Right lung (tissue), 2 donors: ENCODE measurements at regions not wholly inside any gene's neighbourhood (a gene's known extent, or its start where the extent isn't known, plus 50 kb on each side); places are given as distances from the start of the nearest gene placed in this dataset.

ENCODE experiments used
- DNase-seq, 2 donors: peaks; one replicate each; pipeline ENCODE4 v3.0.0-alpha.2; 2013

DNA sequence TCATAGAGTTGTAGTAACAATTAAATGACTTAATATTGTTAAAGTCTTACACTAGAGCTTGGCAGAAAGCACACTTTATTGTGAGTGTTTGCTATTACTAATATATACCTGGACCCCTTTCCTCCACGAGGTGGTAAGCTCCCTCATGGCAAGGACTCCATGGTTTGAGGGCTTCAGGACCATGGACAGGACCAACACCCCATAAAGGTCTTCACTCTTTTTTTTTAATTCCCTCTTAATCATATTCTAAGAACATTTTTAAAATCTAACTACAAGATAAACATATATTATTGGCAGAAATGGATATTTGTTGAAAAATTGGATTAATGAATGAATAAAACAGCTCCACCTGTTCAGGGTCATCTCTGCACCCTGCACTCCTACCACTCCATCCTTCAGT is 154.5 kb downstream of the CBLN1 start:
- peak in 1 of 2 donors; percentile 1 for DNase-seq

DNA sequence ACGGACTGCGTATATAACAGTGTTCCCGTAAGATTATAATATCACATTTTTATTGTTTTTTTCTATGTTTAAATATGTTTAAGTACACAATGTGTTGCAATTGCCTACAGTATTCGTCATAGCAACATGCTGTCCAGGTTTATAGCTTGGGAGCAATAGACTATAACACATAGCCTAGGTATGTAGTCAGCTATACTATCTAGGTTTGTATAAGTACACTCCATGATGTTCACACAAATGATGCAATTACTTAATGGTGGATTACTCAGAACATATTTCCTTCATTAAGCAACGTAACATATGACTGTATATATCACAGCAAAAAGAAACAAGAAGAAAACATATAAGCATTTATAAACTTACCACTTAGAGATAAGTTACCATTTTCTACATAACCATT is 160.0 kb downstream of the CBLN1 start:
- DNase-seq = no peak

DNA sequence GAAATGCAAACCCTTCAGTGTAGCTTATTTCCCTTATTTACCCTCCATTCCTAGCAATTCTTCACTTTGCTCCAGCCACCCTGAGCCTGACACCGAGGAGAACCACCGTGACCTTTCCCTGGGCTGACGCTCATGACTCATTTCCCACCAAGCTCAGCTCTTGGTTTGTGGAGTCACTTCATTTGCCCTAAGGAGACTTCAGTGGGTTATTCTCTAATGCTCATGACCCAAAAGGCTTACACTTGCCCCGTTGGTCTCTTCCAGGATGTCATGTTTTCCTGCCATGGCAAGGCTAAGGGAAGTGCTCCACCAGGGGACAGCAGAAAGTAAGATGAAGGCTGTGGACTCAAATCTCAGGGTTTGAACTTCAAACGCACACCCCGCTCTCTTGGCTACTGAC is 161.0 kb downstream of the CBLN1 start:
- no peak for DNase-seq

DNA sequence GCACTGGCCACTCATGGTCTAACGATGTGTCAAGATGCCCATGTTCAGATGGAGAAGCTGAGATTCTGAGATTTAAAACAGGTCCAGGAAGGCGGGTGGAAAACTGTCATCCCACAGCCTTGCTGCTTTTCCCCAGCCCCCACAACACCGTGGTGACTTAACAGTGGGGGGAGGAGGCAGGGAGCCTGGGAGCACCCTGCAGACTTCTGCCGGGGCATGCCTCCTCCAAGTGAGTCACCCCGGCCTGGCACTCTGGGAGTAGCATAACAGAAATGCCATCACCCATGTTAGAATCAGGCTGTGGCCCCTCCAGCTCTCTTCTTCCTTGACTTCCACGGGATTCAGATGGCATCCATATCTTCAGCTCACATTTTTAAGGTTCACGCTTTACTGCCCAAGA is 164.8 kb downstream of the CBLN1 start:
- DNase-seq = no peak

DNA sequence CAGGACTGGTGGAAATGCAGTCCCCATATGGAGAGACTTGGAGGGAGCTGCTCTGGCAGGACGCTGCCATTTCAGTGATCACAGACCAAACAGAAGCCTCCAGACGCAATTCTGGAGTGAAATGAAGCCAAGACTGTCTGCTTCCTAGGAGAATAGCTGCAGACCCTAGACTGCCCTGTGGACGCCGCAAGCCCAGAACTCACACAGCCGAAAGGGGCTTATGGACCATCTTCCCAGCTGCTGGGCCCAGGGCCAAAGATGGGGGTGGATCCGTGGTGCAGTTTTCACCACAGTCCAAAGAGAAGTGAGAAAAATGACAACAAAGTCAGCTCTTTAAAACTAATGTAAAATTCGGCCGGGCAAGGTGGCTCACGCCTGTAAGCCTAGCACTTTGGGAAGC is 165.7 kb downstream of the CBLN1 start:
- DNase-seq = no peak

DNA sequence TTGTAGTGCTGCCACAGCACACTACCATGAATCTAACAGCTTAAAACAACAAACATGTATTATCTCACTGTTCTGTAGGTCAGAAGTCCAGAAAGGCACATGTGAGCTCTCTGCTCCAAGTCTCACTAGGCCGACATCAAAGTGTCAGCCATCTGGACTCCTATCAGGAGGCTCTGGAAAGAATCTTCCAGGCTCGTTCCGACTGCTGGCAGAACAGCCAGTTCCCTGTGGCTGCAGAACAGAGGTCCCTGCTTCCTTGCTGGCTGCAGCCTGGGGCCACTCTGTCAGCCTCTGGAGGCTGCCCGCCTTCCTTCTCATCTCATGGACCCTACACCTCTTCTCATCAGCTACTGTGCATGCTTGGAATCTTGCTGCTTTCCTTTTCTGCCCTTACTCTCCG is 168.9 kb downstream of the CBLN1 start:
- no peak for DNase-seq

DNA sequence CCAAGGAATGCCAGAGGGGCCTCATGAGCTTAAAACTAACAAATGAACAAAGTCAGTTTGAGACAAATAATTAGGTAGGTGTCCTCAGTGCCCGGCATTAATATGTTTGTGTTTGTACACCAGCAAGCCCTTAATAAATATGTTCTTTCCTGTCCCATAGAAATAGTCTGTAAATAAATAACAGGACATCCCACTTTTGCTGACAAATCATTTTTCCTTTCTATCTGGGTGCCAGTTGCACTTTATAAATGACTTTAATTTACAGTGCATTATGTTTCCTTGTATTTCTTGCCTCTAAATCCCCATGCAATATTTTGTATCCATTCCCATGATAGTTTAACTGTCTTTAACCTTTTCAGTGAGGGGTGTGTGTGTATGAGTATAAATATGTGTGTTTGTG is 170.3 kb downstream of the CBLN1 start:
- no peak for DNase-seq

DNA sequence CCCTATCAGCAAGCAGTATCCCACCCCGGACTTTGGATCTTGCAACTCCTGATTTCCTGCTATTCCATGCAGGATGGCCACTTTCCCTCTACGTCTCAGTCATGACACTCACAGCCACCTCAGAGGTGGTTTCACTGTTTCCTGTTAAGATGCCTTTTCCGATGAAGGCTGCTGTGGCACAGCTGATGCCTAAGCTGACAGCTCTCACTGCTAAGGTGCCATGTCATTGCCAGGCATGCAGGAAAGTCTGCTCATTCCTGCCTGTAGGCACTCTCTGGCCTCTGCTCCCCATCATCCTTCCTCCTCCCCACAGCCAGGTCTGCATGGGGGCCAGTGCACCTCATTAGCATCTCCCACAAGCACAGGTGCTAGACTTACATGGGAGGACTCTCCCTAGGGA is 173.0 kb downstream of the CBLN1 start:
- no peak for DNase-seq

DNA sequence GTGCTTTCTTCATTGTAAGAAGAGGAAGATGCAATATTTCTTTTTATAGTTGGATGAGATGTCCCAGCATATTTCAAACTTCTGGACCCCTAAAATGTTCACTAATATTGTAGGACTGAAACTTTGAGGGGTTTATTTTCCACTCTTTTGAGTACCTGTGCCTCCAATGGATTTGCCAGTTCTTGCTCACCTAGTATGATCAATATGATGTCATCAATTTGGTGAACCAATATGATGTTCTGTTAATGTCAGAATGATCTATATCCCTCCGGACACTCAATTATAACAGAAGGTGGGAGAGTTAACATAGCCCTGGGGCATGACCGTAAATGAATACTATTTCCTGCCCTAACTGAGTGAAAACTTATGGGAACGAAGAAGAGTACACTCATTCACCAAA is 178.3 kb downstream of the CBLN1 start:
- DNase-seq = no peak

DNA sequence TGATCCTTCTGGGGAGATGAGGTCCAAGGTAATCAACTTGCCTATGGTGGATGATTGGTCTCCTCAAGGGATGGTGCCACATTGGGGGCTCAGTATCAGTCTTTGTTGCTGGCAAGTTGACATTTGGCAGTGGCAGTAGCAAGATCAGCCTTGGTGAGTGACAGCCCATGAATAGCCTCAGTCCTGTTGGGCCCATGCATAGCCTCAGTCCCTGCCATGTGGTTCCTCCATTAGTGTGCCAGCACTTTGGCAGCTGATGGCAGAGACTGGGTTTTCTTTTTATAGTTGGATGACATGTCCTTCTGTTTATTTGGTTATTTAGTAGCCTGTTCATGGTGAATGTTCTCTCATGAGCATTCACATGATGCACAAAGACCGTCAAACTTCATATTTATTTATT is 179.6 kb downstream of the CBLN1 start:
- no peak for DNase-seq

DNA sequence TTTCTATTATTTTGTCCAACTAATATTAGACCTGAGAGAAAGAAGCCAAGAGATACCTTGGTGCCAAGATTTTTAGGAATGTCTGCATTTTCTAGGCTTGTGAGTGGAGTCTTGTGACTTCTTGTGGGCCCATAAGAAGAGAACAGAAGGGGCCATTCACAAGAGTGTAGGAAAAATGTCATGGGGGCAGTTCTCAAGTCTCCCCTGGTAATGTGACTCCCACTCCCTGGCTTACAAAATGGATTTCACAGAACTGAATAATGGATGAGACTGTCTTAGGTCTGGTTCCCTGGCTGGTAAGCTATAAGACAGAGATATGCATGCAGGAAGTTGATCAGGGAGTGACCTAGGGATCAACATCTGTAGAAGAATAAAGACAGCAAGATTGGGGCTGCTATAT is 181.3 kb downstream of the CBLN1 start:
- no peak for DNase-seq

DNA sequence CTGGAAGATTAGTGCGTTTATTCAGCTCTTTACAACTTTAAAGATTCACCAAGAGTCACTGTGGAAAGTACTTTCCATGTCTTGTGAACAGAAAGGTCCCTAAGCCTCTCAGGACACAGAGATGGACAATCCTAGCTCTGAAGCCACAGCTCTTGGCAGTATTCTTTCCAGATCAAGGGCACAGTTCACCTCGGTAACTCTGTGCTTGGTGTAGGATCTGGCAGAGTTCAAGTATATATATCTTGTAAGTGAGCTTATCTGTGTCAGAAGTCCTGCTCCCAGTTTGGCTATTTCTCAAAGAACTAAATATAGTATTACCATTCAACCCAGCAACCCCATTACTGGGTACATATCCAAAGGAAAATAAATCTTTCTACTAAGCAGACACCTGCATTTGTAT is 183.7 kb downstream of the CBLN1 start:
- DNase-seq = no peak

DNA sequence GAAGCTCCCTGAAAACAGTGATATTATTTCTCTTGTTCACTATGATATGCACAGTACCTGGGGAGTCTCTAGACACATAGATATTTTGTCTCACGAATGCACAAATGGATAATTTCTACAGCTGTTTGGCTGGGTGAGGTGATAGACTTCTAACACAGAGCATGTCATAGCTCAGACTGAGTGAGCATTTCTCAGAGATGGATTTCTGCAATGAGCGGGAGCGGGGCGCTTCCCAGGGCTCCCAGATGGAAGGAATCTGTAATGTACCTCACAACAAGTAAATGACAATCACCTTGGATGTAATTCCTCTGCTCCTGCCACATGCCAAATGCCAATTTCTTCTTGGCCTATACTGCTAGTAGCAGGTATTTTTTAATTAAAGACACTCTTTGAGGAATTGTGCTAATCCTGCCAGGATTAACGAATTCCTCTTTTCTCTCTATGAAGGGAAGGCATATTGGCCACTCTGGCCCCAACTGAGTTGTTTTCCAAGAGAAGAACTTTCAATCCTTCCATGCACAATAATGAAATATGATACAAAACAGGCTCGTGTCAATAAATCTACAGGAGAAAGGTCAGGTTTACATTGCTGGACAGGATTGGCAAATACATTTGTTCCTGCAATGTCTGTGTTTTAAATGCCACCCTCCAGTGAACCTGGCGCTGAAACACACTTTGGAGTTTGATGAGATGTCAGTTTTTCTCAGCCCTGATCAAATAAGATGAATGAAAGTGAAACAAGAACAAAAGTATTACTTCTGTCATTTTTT is 185.3 kb downstream of the CBLN1 start:
- no peak for DNase-seq

DNA sequence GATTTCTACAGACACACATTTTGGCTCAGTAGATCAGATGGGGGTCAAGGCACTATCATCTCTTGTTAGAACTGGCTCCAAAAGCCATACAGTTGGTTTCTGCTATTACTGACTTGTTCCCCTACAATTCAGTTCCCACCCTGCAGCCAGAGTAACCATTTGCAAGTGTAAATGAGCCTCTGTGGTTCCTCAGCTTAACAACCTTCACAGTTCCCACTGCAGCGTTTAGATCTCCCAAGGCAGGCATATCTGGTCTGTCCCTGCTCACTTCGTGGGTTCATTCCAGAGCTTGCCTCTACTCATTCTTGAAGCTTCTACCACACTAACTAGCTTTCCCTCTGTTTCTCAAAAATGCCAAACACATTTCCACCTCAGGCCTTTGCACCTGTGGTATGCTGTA is 186.1 kb downstream of the CBLN1 start:
- DNase-seq = no peak

DNA sequence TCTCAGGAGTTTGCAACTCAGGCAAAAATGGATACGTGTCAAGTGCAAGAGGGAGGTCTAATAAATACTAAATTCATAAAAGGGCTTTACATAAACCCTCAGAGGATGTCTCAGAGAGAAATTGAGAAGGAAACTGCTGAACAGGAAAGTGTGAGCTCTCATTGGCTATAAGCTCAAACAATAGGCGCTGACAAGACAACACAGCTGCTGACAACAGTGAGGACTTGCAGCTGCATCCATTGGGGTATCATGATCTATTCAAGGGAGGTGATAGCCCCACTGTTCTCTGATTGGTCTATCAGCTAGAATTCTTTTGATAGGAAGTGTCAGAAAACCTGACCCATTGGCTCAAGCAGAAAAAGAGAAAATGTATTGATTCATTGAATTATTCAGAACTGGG is 187.2 kb downstream of the CBLN1 start:
- DNase-seq = no peak

DNA sequence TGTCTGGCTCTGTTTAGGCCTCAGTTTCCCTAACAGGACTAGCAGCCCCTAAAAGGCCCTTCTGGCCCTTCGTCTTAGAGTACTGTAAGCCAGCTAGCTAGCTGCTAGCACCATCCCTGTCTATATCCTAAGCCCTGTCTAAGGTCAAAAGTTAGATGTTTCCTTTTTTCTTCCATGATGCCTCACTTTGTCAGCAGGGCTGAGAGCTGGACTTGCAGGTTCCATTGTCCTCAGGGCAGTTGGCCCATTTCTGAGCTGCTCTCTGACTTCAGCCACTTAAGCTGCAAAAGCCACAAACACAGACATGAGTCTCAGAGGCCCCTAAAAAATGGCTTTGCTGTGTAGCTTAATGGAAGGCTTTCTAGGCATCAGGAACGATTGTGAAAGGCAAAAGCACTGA is 187.7 kb downstream of the CBLN1 start:
- DNase-seq = no peak

DNA sequence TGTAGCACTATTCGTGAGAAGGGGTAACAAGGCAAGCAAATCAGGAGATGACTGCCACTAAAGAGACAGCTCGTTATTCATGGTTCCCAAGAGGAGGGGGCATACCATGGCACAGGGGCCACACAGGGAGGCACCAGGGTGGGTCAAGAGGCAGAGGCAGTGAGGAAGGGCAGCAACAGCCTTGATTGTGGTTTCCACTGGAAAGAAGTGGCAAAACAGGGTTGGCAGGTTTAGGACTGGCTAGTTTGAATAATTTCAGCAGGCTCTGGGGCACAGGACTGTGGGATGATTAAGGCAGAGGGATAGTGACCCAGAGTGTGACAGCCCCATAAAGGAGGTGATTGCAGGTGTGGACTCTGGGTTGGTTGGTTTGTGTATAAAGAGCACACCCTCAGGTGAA is 188.9 kb downstream of the CBLN1 start:
- no peak for DNase-seq

DNA sequence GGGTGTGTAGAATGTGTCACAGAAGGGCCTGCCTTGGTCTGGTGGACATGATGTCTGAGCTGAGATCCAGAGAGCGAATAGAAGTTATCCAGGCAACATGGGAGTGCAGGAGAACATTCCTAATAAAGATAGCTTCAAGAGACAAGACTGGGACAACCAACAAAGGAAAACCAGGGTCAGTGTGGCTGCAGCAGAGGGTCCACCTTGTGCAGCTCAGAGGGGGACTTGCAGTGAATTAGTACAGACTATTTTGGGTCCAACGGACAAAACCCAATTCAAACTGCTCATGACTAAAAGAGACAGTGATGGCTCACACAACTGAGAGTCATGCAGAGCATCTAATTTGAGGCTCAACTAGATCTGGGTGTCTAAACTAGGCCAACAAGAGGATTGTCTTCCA is 192.1 kb downstream of the CBLN1 start:
- no peak for DNase-seq

DNA sequence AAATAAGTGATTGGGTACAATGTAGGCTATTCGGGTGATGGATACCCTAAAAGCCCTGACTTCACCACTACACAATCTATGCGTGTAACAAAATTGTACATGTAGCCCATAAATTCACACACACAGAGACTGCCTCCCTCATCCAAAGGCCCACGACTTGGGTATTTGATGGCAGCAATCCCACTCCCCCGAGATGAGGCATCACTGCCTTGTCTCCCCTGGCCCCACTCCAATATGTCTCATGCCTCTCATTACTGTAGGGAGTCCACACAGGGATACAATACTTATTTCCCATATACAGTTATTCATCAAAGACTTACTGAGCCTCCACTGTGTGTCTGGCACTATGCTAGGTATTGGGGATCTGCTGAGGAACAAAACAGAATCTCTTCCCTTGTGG is 192.6 kb downstream of the CBLN1 start:
- DNase-seq = no peak

DNA sequence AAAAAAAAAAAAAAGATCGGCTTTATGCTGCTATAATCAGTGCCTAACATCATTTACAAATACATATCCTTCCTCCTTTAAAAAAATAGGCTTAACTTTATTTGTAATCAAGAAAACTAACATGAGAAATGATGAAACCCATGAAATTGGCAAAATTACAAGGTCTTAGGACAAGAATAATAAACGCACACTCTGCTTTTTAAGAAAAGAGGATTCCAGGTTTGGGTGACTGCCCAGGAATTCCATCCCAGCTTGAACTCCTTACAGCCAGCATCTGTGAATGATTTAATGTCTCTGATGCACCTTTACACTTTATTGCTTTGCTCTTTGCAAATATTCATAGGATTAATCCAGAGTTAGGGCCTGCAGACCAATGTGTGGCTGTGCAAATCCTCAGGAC is 196.0 kb downstream of the CBLN1 start:
- no peak for DNase-seq

DNA sequence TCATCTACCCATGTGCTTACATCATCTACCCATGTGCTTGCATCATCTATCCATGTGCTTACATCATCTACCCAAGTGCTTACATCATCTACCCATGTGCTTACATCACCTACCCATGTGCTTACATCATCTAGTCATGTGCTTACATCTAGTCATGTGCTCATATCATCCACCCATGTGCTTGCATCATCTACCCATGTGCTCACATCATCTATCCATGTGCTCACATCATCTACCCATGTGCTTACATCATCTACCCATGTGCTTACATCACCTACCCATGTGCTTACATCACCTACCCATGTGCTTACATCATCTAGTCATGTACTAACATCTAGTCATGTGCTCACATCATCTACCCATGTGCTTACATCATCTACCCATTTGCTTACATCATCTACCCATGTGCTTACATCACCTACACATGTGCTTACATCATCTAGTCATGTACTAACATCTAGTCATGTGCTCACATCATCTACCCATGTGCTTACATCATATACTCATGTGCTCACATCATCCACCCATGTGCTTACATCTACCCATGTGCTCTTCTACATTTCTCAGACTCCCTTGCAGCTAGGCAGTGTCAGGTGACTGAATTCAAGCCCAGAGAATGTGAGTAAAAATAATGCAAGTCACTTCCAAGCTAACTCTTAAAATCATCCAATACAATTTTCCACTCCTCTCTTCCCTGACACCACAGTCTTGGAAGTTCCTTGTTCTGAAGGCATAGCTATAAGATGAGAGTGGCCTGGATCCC is 196.8 kb downstream of the CBLN1 start:
- no peak for DNase-seq

DNA sequence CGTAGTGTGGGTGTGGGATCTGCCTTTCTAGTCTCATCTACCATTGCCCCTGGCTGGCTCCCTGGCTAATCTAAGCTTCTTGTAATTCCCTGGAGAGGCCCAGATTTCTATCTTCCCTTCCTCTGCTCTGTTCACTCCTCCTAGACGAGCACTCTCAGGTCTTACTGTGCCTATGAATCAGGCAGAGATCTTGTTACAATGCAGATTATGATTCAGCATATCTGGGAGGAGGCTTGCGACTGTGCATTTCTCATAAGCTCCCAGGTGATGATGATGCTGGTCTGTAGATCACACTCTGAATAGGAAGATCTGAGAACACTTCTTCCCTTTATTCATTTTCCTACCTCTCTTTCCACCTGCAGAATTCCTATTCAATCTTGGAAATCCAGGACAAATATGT is 200.1 kb downstream of the CBLN1 start:
- DNase-seq = no peak

DNA sequence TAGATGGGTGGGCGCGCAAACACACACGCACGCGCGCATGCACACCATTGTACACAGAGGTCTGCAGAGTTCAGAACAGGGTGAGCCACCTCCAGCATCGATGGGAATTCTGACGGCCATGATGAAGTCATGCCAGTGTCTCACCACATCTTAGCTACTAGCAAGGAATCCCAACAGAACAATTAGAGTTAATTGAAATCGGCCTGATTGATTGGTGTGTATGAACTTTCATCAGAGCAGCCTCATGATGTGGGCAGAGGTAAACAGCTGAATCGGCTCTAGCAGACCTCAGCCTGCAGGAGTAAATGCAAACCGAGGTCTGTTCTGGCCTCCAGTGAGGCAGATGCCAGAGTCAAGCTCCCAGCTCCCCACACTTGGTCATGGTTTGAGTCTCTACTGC is 200.6 kb downstream of the CBLN1 start:
- DNase-seq = no peak

DNA sequence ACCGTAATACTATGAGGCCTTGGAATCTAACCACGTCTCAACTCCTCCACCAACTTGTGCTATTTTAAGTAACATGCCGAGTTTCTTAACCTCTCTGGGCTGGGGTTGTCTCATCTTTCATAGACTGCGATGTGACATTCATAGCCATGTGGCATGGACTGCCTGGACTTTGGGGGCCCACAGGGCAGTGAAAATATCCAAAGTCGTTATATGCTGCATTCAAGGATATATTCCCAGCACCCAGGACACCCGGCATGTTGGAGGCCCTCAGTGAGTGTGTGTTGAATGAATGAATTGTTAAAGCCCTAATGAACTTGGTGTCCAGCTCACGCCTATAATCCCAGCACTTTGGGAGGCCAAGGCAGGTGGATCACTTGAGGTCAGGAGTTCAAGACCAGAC is 203.1 kb downstream of the CBLN1 start:
- no peak for DNase-seq
